HG02981 (cell line): ENCODE measurements at regions not wholly inside any gene's neighbourhood (a gene's known extent, or its start where the extent isn't known, plus 50 kb on each side); places are given as distances from the start of the nearest gene placed in this dataset.
"Not testable (repeated sequence)": the region's sequence is repeated elsewhere in the genome, so short reads cannot be mapped to it uniquely, and the experiment has no call there.

Experiments used
- ATAC-seq: cut with Tn5 transposase; IDR thresholded peaks from one replicate; pipeline ENCODE4 v1.9.1; 2021; ENCODE audit warnings: mild to moderate bottlenecking, moderate library complexity; ENCODE audit not compliant: unreplicated experiment

GRCh38 chr11:127800989-127801688 is 786.2 kb downstream of the ETS1 start:
- no peak for ATAC-seq

GRCh38 chr11:127795326-127795725 is 792.0 kb downstream of the ETS1 start:
- ATAC-seq: no peak

- ATAC-seq: no peak
Measured at GRCh38 chr11:127791844-127792243, 791.3 kb upstream of the KIRREL3 start.

- ATAC-seq: no peak
Measured at GRCh38 chr11:127790592-127790991, 790.0 kb upstream of the KIRREL3 start.

- ATAC-seq: no peak
Measured at GRCh38 chr11:127789927-127790326, 789.4 kb upstream of the KIRREL3 start.

GRCh38 chr11:127772938-127773337 is 772.4 kb upstream of the KIRREL3 start:
- ATAC-seq: not testable (repeated sequence)

GRCh38 chr11:127768931-127769330 is 768.4 kb upstream of the KIRREL3 start:
- ATAC-seq: not testable (repeated sequence)

- ATAC-seq: no peak
Measured at GRCh38 chr11:127766734-127767133, 766.2 kb upstream of the KIRREL3 start.

- no peak for ATAC-seq
Measured at GRCh38 chr11:127738771-127739286, 738.3 kb upstream of the KIRREL3 start.

- ATAC-seq: no peak
Measured at GRCh38 chr11:127737499-127737898, 736.9 kb upstream of the KIRREL3 start.

GRCh38 chr11:127733552-127733951 is 733.0 kb upstream of the KIRREL3 start:
- ATAC-seq: no peak

GRCh38 chr11:127726367-127726766 is 725.8 kb upstream of the KIRREL3 start:
- no peak for ATAC-seq

GRCh38 chr11:127723714-127724113 is 723.1 kb upstream of the KIRREL3 start:
- no peak for ATAC-seq

GRCh38 chr11:127713226-127713625 is 712.7 kb upstream of the KIRREL3 start:
- no peak for ATAC-seq

- ATAC-seq: no peak
Measured at GRCh38 chr11:127711748-127712147, 711.2 kb upstream of the KIRREL3 start.

GRCh38 chr11:127710831-127711230 is 710.3 kb upstream of the KIRREL3 start:
- ATAC-seq: no peak

GRCh38 chr11:127709960-127710359 is 709.4 kb upstream of the KIRREL3 start:
- no peak for ATAC-seq

- no peak for ATAC-seq
Measured at GRCh38 chr11:127693686-127694085, 693.1 kb upstream of the KIRREL3 start.

GRCh38 chr11:127683321-127683720 is 682.8 kb upstream of the KIRREL3 start:
- no peak for ATAC-seq

GRCh38 chr11:127679816-127680545 is 679.4 kb upstream of the KIRREL3 start:
- ATAC-seq: no peak

GRCh38 chr11:127678631-127679030 is 678.1 kb upstream of the KIRREL3 start:
- ATAC-seq: no peak
